ENCODE measurements at regions not wholly inside any gene's neighbourhood (a gene's known extent, or its start where the extent isn't known, plus 50 kb on each side); places are given as distances from the start of the nearest gene placed in this dataset.

DNA sequence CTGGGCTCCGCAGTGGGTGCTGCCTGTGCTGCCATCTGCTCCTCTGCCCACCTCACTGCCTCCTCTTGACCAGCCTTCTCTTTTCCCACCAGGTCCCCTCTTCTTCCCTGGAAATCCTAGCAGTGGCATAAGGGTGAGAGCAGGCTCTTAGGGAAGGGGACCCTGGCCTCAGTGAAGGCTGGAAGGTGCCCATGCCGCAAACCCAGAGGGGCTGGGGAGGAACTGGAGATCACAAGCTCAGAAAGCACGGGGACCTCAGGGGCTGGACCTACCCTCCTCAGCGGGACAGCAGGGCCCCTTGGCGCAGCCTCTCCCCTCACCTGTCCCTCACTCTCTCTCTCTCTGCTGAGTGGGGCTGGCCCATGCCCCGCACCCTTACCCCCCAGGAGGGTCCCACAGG, 144.4 kb upstream of the IRX2 start:
- no peak for FAIRE-seq
- no peak for DNase-seq (ENCODE audit: low read depth)
- no peak overlapping the region for H3K4me3 ChIP-seq (ENCODE audit: low read depth, low read length)
- H3K27me3 ChIP-seq (ENCODE audit: control insufficient read depth, insufficient read depth, low read length), result no peaks in the 10 kb centered on the region
- no peaks in the 10 kb centered on the region for H3K36me3 ChIP-seq (ENCODE audit: control insufficient read depth, insufficient read depth, low read length)
- TF ChIP-seq, protein P1, sequence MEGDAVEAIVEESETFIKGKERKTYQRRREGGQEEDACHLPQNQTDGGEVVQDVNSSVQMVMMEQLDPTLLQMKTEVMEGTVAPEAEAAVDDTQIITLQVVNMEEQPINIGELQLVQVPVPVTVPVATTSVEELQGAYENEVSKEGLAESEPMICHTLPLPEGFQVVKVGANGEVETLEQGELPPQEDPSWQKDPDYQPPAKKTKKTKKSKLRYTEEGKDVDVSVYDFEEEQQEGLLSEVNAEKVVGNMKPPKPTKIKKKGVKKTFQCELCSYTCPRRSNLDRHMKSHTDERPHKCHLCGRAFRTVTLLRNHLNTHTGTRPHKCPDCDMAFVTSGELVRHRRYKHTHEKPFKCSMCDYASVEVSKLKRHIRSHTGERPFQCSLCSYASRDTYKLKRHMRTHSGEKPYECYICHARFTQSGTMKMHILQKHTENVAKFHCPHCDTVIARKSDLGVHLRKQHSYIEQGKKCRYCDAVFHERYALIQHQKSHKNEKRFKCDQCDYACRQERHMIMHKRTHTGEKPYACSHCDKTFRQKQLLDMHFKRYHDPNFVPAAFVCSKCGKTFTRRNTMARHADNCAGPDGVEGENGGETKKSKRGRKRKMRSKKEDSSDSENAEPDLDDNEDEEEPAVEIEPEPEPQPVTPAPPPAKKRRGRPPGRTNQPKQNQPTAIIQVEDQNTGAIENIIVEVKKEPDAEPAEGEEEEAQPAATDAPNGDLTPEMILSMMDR (IDR thresholded peaks at IDR 0.05; ENCODE audit: insufficient read depth, low read length, severe bottlenecking), result no peak

DNA sequence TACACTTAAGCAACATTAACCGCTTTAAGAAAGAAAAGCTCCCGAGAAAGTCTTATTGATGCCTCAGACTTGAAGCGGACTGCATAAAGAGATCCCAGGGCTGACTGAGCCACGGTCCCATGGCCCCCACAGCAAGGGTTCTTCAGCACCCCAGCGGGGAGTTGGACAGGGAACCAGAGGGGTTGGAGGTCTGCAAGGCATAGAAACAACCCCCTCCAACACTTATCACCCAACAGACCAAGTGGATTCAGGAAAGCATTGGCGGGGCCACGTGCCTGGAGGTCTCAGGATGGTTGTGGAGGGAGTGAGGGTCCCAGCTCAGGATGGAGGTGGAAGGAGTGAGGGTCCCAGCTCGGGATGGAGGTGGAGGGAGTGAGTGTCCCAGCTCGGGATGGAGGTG, 143.7 kb upstream of the IRX2 start:
- TF ChIP-seq, protein P1 (IDR thresholded peaks at IDR 0.05; ENCODE audit: insufficient read depth, low read length, severe bottlenecking), result no peak
- FAIRE-seq, result no peak
- Histone ChIP-seq H3K27me3 (ENCODE audit: control insufficient read depth, insufficient read depth, low read length) (no peaks in the 10 kb centered on the region), H3K4me3 (ENCODE audit: low read depth, low read length) (no peak overlapping the region), H3K36me3 (ENCODE audit: control insufficient read depth, insufficient read depth, low read length) (no peaks in the 10 kb centered on the region)
- no peak for DNase-seq (ENCODE audit: low read depth)

GRCh38 chr5:2894736-2895135, 143.3 kb upstream of the IRX2 start:
- FAIRE-seq, result no peak
- Histone ChIP-seq H3K4me3 (ENCODE audit: low read depth, low read length) (no peak overlapping the region), H3K27me3 (ENCODE audit: control insufficient read depth, insufficient read depth, low read length) (no peaks in the 10 kb centered on the region), H3K36me3 (ENCODE audit: control insufficient read depth, insufficient read depth, low read length) (no peaks in the 10 kb centered on the region)
- TF ChIP-seq, protein P1 (IDR thresholded peaks at IDR 0.05; ENCODE audit: insufficient read depth, low read length, severe bottlenecking), result no peak
- DNase-seq (ENCODE audit: low read depth), result no peak

DNA sequence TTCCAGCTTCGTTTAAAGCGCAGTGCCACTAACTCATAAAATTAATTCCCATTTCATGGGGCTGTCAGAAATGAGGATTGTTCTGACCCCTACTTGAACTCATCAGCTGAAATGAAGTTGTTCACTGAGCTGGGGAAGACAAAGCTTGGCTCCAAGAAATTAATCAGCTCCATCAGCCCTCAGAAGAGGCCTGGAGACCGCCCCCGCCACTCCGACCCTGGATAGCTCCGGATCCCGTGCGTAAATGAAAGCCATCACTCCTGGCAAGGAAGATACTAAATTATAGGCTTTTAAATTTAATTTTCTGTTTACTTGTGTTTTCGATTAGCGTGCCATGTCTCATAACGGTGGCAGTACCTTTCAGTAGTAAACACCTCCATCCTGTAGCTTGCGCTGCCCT, 142.8 kb upstream of the IRX2 start:
- Histone ChIP-seq H3K36me3 (ENCODE audit: control insufficient read depth, insufficient read depth, low read length) (no peaks in the 10 kb centered on the region), H3K4me3 (ENCODE audit: low read depth, low read length) (no peak overlapping the region), H3K27me3 (ENCODE audit: control insufficient read depth, insufficient read depth, low read length) (no peaks in the 10 kb centered on the region)
- FAIRE-seq (no peak), DNase-seq (ENCODE audit: low read depth) (no peak)
- TF ChIP-seq, protein P1 (IDR thresholded peaks at IDR 0.05; ENCODE audit: insufficient read depth, low read length, severe bottlenecking), result no peak

DNA sequence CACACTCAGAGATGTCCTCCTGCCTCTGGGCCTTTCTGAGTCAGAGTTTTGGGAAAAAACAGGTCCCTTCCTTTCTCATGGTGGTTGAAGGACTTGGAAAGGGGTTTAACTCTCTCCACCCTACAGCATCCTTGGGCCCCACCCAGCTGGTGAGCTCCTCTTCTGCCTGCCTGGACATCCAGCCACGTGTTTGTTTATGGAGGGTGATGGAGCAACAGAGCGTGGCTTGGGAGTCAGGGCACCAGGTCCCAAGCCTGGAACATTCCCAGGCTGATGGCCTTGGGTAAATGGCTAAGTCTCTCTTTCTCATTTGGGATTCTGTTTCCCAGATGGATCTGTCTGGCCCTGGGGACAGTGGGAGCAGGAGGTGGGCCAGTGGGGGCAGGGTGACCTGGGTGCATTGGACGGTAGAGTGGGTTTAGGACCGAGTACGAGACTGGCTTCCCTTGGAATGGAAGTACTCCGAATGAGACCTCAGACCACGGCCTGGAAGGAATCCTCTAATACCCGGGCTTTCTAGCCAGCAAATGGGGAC, 141.1 kb upstream of the IRX2 start:
- Histone ChIP-seq H3K27me3 (ENCODE audit: control insufficient read depth, insufficient read depth, low read length) (no peaks in the 10 kb centered on the region), H3K36me3 (ENCODE audit: control insufficient read depth, insufficient read depth, low read length) (no peaks in the 10 kb centered on the region), H3K4me3 (ENCODE audit: low read depth, low read length) (no peak overlapping the region)
- FAIRE-seq (no peak), DNase-seq (ENCODE audit: low read depth) (no peak)
- TF ChIP-seq, protein P1 (IDR thresholded peaks at IDR 0.05; ENCODE audit: insufficient read depth, low read length, severe bottlenecking), result no peak

GRCh38 chr5:2891781-2892180, 140.3 kb upstream of the IRX2 start:
- DNase-seq (ENCODE audit: low read depth) (no peak), FAIRE-seq (no peak)
- TF ChIP-seq, protein P1 (IDR thresholded peaks at IDR 0.05; ENCODE audit: insufficient read depth, low read length, severe bottlenecking), result no peak
- H3K4me3 ChIP-seq (ENCODE audit: low read depth, low read length), result no peak overlapping the region
- no peaks in the 10 kb centered on the region for H3K36me3 ChIP-seq (ENCODE audit: control insufficient read depth, insufficient read depth, low read length)
- H3K27me3 ChIP-seq (ENCODE audit: control insufficient read depth, insufficient read depth, low read length), result no peaks in the 10 kb centered on the region
